Activated CD8-positive, alpha-beta memory T cell treated with anti-CD3 and anti-CD28 coated beads for 36 hours (primary cell): ENCODE measurements at regions not wholly inside any gene's neighbourhood (a gene's known extent, or its start where the extent isn't known, plus 50 kb on each side); places are given as distances from the start of the nearest gene placed in this dataset.

Experiments used
- CTCF ChIA-PET: fragments of 350-600 bp; sonication (Branson Sonifier 250); formaldehyde crosslinking; loops from one replicate; lab custom pipeline; 2021; ENCODE audit warnings: antibody characterized with exemption; lab: Charles Lee
- POLR2A ChIA-PET: fragments of 350-600 bp; sonication (Branson Sonifier 250); formaldehyde crosslinking; loops from one replicate; lab custom pipeline; 2021; ENCODE audit warnings: antibody characterized with exemption; lab: Charles Lee

DNA sequence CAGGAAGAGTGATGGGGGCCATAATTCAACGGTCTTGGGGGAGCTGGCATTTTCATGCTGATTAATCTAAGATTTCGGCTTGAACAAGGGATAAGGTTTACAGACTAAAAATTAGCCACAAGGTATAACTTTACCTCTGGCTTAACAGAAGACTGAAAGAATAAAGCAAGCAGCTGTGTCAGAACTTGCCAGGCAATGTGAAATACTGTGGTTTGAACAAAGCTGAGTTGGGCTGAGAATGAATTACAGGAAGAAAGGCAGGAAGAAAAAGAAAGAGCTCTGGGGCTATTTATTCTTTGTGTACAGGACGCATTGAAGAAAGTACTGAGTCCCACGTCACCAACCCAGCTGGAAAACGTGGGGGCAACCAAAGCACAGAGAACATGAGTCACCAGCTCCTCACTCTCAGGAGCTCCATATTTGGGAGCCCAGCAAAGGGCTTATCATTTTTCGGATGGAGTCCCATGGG, 121.5 kb upstream of the NEDD9 start:
- CTCF ChIA-PET = interaction anchor here (0.9 to 1.8 kb wide), 8 partner anchors 10 to 222 kb away, joined by 3 to 9 read pairs (median 5); no protein-coding TSS in a partner anchor
- POLR2A ChIA-PET = interaction anchor here (0.8 to 1.7 kb wide), 10 partner anchors 8 to 121 kb away, joined by 3 to 5 read pairs (median 4); partner anchors contain the start of gene NEDD9

DNA sequence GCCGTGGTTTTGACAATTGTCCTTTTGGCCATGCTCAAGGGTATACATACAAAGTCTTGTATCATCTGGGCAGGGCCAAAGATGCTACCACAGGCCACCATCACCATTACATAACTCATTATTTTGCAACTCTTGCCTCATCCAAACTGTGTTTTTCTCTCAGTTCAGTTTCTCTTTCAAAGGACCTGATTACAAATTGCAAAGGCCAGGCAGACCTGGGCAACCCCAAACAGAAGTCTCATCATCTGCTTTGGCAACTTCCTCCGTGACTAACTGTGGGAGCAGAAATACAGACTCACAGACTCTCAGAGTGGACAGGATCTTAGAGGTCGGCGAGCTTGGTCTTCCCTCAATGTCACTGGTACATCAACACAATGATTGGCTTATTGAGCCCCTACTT, 117.8 kb upstream of the NEDD9 start:
- ChIA-PET POLR2A (no interaction called here), CTCF (no interaction called here)

DNA sequence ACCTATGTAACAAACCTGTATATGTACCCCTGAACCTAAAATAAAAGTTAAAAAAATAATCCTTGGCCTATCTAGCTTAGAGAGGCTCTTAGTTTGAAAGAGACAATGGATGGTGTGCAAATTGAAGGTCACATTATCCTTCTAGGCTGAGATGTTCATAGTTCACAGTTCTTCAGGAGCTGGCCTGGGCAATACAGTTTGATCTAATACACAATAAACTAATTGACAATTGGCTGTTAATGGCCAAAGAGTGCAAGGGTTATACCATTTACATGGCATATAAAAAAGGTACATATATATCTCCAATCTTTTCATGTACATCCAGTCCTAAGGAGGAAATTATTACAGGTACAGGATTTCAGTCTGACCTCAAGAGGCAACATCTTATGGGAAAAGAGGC, 117.4 kb upstream of the NEDD9 start:
- ChIA-PET POLR2A (no interaction called here), CTCF (no interaction called here)

DNA sequence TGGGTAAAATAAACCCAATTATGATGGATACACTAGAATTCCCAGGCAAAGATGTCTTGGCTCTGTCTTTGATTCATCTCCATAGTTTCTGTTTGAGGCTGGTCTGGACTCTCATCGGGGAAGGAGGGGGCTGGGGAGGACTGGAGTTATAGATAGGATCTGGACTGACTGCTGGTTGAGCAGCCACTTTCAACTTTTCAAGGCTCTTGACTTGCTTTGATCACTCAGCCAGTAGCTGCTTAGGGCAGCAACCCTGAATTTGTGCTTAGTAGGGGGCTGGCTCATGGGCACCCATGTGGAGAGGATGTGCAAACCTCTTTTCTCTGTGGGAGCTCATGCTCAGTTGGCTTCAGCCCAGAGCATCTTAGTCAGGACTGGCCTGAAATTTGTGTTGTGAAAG, 114.0 kb upstream of the NEDD9 start:
- ChIA-PET POLR2A (interaction anchor here (1.1 kb wide), 1 partner anchor 21 kb away, joined by 6 read pairs; no protein-coding TSS in a partner anchor), CTCF (no interaction called here)

DNA sequence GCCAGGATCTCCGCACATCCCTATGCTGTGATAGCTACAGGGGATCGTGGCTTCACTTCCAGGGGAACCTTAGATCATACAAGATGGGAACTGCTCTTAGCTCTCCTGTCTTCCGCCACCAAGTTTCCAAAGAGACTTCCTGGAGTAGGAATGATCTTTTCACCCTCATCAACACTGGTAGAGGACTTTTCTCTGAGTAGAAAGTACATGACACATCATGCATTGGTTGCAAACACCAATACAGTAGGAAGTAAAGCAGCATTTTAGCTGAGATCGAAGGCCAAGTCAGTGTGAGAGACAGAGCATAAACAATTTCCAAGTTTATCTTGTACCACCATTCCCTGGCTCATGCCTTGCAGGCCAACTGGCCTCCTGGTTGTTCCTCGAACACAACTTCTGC, 113.1 kb upstream of the NEDD9 start:
- ChIA-PET POLR2A (interaction anchor here (0.9 kb wide), 1 partner anchor 9 kb away, joined by 3 read pairs; no protein-coding TSS in a partner anchor), CTCF (interaction anchor here (0.8 kb wide), 1 partner anchor 17 kb away, joined by 3 read pairs; no protein-coding TSS in a partner anchor)

DNA sequence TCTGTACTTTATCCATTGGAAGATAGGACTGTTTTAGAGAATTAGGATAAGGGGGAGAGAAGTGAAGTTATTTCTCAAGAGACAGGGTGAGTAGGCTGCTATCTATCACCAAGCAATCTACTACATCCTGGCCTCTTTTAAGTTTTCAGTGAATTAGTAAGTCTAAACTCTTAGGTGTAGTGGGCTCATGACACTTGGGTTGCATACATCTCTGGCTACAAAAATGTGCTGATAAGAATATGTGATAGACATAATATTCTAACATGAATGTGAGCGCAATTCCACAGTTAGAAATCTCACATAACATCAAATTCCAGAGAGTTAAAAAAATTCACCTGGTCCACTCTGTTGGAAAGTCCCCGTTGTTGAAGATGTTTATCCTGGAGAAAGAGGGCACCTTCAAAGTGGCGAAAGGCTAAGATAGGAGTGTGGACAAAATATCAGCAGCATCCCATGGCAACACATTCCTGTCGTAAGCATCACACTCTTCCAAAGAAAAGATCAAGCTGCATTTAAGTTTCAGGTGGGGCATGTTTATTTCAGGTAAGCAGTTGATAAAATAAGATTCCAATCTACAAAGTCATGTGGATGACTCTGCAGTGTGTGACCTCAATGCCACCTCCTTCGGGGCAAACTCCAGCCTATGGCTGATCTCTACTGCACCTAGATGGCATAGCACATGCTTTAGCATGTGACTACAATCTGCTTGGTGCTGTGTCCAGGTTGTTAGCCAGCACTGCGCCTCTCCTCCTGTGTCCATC, 111.7 kb upstream of the NEDD9 start:
- ChIA-PET CTCF (interaction anchor here (1.6 to 3.7 kb wide), 3 partner anchors 10 to 69 kb away, joined by 3 to 9 read pairs (median 4); no protein-coding TSS in a partner anchor), POLR2A (no interaction called here)

DNA sequence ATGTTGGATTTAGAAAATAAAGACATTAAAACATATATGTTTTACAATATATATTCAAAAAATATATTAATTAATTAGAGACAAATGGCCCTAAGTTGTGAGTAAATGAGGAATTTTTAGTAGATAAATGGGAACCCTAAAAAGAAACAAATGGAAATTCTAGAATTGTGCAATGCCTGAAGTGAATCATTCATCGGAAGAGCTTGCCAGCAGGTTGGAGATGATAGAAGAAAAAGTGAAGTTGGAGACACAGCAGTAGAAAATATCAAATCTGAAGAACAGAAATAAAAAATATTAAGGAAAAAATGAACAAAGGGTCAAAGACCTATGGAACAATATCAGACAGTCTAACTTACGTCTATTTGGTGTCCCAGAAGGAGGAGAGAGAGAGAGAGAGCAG, 109.4 kb upstream of the NEDD9 start:
- ChIA-PET POLR2A (no interaction called here), CTCF (interaction anchor here (1.6 to 3.7 kb wide), 2 partner anchors 12 to 154 kb away, joined by 6 to 9 read pairs; no protein-coding TSS in a partner anchor)

DNA sequence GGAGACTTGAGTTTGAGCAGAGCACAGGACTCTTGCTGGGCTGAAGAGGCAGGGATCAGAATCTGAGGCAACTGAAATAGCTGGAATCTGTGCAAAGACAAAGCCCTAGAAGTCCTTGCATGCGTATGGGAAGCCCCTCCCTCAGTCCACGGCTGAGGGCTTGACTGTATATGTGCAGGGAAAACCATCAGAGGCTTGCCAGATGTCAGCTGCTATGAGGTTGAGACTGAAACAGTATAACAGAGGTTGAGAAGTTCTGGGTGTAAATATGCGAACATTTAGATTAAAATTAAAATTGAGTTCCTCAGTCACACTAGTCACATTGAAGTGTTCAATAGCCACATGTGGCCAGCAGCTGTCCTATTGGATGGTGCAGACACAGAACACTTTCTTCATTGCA, 108.8 kb upstream of the NEDD9 start:
- CTCF ChIA-PET = interaction anchor here (1.6 to 3.7 kb wide), 2 partner anchors 13 to 155 kb away, joined by 6 to 9 read pairs; no protein-coding TSS in a partner anchor

DNA sequence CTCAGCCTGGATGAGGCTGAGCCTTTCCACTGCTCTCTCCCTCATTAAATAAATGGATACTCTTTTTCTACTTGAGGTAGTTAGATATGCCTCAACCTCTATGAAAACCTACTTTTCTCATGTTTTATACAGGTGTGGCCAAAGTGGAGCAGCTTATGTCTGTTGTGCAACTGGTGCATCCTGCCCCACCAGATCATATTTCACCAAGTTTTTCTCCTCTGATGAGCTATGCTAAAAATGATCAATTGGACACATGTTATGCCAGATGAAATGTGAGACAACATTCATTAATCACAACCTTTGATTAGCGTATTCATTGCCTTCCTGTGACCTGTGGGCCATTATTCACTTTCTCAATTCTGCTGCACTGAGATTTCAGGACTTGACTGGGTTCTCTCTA, 106.9 kb upstream of the NEDD9 start:
- POLR2A ChIA-PET = no interaction called here
- CTCF ChIA-PET = interaction anchor here (1.6 kb wide), 1 partner anchor 19 kb away, joined by 4 read pairs; no protein-coding TSS in a partner anchor

More for the DNA sequence above, 108.8 kb upstream of the NEDD9 start:
- POLR2A ChIA-PET = no interaction called here

DNA sequence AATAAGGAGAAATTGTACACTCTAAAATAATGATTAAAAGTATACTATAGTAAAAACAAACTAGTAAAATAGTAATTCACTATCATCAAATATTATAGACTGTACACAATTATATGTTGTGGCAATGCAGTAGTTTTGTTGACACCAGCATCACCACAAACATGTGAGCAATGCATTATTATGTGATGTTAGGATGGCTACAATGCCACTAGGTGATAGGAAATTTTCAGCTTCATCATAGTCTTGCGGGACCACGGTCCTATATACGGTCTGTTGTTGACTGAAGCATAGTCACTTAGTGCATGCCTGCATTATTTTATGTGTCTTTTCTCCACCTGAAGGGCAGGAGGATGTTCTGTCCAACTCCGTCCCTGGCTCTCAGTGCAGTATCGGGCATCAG, 104.8 kb upstream of the NEDD9 start:
- CTCF ChIA-PET = interaction anchor here (0.5 kb wide), 1 partner anchor 427 kb away, joined by 3 read pairs; no protein-coding TSS in a partner anchor
- POLR2A ChIA-PET = no interaction called here

DNA sequence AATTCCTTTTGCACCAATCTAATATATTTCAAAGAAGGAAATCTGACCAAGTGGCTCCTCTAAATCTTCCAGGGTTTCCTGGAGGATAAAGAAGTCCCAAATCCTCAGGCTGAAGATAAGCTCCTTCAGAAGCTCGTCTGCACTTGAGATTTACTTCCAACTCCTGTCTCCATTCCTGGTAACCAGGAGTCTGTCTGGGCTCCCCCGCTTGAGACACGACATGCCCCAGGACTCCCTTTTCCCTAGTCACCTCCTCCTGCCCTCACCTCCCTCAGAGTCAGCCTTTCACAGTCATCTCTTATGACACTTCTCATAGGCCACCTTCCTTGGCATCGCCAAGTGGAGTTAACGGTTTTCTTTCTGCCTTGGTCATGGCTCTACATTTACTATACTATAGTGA, 103.4 kb upstream of the NEDD9 start:
- ChIA-PET CTCF (no interaction called here), POLR2A (no interaction called here)

DNA sequence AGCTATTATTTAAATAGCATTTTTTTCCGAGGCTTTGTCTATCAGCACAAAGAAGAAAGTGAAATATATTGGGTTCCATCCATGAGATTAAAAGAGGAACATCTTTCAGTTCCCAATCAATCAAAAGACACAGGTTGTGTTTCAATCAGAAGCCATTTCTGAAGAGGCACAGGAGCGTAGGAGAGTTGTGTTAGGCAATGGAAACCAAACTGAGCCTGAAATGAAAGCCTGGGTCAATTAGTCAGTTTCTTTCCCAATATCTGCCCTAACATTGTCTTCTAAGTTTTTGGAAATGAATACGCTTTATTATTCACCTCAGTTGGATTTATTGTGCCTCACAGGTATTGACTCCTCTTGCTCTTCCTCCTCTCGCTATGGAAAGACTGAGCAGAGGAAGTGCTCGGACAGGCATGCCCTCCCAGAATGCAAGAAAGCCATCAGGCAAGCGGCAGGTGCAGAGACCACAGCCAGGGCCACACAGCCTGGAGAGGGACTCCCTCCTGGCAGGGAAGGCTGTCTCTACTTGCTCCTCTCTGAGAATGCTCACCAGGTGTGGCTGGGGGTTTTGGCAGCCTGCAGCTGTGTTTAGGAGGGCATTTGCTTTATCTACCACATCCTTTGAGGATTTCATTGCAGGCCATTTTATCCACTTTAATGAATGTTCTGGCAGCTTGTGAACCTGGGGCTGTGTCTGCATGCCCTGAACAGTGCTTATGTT, 100.8 kb upstream of the NEDD9 start:
- ChIA-PET POLR2A (no interaction called here), CTCF (no interaction called here)

DNA sequence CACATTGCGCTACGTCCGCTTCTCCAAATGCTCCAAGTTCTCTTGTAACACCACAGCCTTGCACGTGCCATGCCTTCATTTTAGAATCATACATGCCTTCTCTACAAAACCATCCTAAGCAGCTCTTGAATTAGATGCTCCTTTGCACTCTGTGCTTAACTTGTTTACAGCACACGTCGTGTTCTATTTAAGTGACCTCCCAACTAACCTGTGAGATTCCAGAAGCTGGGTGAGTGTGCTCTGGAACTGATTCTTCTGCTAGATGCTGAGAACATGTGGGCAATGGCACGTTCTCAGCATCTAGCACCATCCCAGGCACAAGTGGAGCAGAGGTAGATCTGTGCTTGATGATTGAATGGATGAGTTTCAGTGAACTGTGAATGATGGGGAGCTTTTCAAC, 100.0 kb upstream of the NEDD9 start:
- POLR2A ChIA-PET = no interaction called here
- CTCF ChIA-PET = no interaction called here

DNA sequence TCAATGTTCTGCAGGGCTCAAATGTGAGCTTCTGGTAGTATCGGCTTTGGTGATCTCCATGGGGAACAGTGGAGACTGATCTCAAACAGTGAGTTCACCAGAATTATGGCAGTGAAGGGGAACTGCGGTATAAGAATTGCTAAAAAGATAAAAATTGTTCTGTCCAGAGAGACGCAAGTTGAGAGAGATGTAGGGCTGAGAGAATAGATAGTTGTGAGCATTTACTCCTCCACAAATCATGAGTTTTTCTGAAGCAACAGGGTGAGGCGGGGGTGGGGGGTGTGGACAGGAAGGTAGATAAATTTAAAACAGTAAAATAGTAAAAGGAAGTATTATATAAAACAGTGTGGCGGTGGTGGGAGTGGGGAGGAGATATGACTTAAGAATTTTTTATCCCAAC, 98.6 kb upstream of the NEDD9 start:
- ChIA-PET CTCF (interaction anchor here (1.2 kb wide), 1 partner anchor 12 kb away, joined by 3 read pairs; no protein-coding TSS in a partner anchor), POLR2A (no interaction called here)

DNA sequence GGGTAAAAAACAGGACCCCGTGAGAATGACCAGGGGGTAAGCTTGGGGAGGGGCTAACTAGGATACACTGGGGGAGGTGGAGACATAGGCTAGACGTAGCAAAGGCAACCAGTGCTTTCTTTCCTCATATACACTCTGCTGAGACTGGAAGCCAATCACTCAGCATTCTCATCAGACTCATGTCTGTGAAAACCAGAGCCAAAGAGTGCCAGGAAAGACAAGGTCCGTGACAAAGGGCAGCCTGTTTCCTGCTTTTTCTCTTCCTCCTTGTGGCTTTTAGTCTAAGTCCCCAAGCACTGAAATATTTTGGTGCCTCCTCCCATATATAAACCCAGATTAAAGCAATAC, 97.9 kb upstream of the NEDD9 start:
- CTCF ChIA-PET = interaction anchor here (1.2 to 1.3 kb wide), 2 partner anchors 11 to 13 kb away, joined by 3 read pairs; no protein-coding TSS in a partner anchor
- POLR2A ChIA-PET = no interaction called here

DNA sequence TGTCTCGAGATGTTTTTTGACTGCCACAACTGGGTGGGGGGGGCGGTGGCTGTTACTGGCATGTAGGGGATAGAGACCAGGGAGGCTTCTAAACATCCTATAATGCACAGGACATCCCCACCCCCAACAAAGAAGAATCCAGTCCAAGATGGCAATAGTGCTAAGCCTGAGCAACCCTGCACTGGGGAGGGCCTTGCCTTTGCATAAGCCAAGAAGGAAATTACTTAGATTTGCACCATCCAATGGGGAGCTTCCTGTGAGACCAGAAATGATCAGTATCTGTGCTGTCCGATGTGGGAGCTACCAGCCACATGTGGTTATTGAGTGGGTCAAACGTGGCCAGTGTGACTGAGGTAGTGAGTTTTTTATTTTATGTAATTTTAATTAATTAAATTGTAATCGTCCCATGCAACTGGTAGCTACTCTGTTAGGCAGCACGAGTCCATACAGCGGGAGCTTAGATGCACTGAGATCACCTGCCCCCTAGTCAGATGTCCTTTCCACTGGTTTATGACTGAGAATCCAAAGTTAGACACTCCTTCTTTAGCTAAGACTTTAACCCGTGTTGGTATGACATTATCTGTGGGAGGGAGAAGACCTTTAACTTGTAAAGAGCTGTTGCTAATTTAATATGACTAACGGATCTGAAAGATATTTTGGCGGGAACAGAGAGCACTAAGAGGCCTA, 97.4 kb upstream of the NEDD9 start:
- POLR2A ChIA-PET = no interaction called here
- CTCF ChIA-PET = interaction anchor here (1.2 to 1.5 kb wide), 3 partner anchors 10 to 24 kb away, joined by 3 to 4 read pairs (median 3); no protein-coding TSS in a partner anchor

DNA sequence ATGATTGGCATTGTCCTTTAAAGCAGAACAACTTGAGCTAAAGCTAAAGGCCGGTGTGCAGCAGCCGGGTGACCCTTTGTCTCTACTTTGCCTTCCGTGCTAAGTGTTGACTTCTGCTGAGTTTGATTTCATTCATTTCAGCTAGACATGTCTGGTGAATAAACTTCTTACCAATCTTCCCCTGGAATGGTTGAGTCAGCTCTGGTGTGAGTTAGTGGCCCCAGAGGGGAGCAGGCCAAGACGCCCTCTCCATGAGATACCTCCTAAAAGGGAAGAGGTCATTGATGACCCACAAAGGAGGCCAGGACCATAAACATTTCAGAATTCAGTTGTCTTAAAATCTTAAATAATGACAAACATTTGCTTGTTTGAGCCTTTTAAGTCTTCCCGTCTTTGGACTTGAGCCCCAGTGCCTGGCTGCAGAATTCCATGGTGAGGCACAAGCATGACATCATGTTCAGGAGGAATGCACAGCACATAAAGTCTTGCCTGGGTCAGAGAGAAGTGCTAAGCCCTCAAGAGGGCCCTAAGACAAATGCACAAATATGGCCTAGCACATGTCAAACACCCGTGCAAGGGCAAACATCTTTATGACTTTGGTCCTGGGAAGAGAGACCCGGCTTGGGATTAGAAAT, 96.3 kb upstream of the NEDD9 start:
- ChIA-PET POLR2A (no interaction called here), CTCF (interaction anchor here (1.5 kb wide), 1 partner anchor 25 kb away, joined by 4 read pairs; no protein-coding TSS in a partner anchor)

DNA sequence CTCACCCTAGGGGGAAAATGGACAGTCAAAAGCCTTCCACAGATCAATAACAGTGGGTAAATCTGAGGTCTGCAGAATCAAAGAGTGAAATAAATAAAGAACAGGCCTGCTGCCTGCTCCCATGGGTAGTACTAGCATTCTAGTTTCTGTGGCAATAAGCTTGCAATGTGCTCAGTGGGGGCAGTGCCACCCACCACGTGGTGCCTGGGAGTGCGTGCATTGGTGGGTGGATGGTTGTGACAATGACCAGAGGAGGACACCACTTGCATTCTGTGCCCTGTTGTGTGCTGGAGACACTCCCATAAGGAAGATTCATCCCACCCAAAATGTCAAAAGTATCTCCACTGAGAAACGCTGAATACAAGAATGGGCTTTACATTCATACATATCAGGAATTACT, 95.5 kb upstream of the NEDD9 start:
- ChIA-PET POLR2A (no interaction called here), CTCF (interaction anchor here (1.0 to 1.5 kb wide), 2 partner anchors 26 to 39 kb away, joined by 3 to 4 read pairs; no protein-coding TSS in a partner anchor)
